ENCODE measurements at regions not wholly inside any gene's neighbourhood (a gene's known extent, or its start where the extent isn't known, plus 50 kb on each side); places are given as distances from the start of the nearest gene placed in this dataset.

DNA sequence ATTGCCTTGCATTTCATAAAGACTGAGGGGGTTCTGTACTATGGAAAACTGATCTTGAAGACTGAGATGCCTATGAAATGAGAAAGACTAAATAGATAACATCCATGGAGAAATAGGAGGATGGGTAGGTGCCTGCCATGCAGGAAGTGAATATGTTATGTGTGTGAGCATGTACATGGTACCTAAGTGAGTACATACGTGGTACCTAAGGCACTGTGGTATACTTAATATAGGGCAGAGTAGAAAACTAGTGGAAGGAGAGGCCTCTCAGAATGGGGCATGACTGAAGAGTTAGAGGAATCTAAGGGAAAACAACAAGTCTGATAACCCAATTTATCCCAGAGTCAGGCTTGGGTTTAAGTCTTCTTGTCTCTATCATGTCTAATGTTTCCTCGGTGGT, 161.8 kb upstream of the DCN start:
- DNase-seq, result no peak
- H3K4me1 ChIP-seq, result no peaks in the 10 kb centered on the region
- 79 to 94% (median 82%) methylated on average over 2 of the region's 2 CpGs for WGBS, 5 donors
- no peak overlapping the region for H3K27ac ChIP-seq
- H3K27me3 ChIP-seq (replicated peaks in 1 of 7), result no peaks in the 10 kb centered on the region
- intact Hi-C loops (cut with DNase I; ENCODE audit: low total_unique reads), result no loop called here
- no peaks in the 10 kb centered on the region for H3K9me3 ChIP-seq
- no peak overlapping the region for H3K4me3 ChIP-seq
- no peaks in the 10 kb centered on the region for H3K36me3 ChIP-seq
- TF ChIP-seq POLR2AphosphoS5 (IDR thresholded peaks at IDR 0.05), result no peak
- no peak for TF ChIP-seq POLR2A (IDR thresholded peaks at IDR 0.05)
- TF ChIP-seq CTCF (IDR thresholded peaks at IDR 0.05 in 8 of 11, conservative IDR thresholded peaks at IDR 0.05 in 3 of 11), result no peak

GRCh38 chr12:91343010-91343409, 160.4 kb upstream of the DCN start:
- H3K4me3 ChIP-seq, result no peak overlapping the region
- TF ChIP-seq POLR2A (IDR thresholded peaks at IDR 0.05), result no peak
- TF ChIP-seq CTCF (IDR thresholded peaks at IDR 0.05 in 8 of 11, conservative IDR thresholded peaks at IDR 0.05 in 3 of 11), result no peak
- TF ChIP-seq POLR2AphosphoS5 (IDR thresholded peaks at IDR 0.05), result no peak
- H3K9me3 ChIP-seq, result no peaks in the 10 kb centered on the region
- H3K27me3 ChIP-seq (replicated peaks in 1 of 7), result no peaks in the 10 kb centered on the region
- no peak overlapping the region for H3K27ac ChIP-seq
- intact Hi-C loops (cut with DNase I; ENCODE audit: low total_unique reads), result no loop called here
- no peak for DNase-seq
- WGBS, 5 donors, result 76 to 91% (median 86%) methylated on average over 2 of the region's 2 CpGs
- no peaks in the 10 kb centered on the region for H3K4me1 ChIP-seq
- H3K36me3 ChIP-seq, result no peaks in the 10 kb centered on the region

DNA sequence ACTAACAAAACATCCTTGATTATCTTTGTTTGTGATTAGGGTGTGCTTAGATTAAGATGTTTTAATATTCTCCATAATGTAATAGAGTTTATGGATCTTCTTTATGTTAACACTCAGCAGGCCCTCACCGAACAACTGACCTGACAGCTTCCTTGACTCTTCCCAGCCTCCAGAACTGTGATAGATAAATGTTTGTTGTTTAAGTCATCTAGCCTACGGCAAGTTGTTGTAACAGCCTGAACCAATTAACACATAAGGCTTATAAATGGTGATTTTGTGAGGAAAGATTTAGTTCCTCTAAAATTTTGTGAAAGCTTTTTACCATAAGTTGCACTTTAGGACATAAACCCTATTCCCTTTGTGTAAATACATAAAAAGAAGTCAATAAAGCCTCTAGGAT, 156.5 kb upstream of the DCN start:
- H3K4me3 ChIP-seq, result no peak overlapping the region
- no peak overlapping the region for H3K27ac ChIP-seq
- H3K36me3 ChIP-seq, result no peaks in the 10 kb centered on the region
- DNase-seq, result no peak
- WGBS, 5 donors, result 77 to 95% (median 89%) methylated on average over 2 of the region's 2 CpGs
- intact Hi-C loops (cut with DNase I; ENCODE audit: low total_unique reads), result no loop called here
- no peaks in the 10 kb centered on the region for H3K4me1 ChIP-seq
- H3K9me3 ChIP-seq, result no peaks in the 10 kb centered on the region
- TF ChIP-seq POLR2A (IDR thresholded peaks at IDR 0.05), result no peak
- no peak for TF ChIP-seq POLR2AphosphoS5 (IDR thresholded peaks at IDR 0.05)
- TF ChIP-seq CTCF (IDR thresholded peaks at IDR 0.05 in 8 of 11, conservative IDR thresholded peaks at IDR 0.05 in 3 of 11), result no peak
- no peaks in the 10 kb centered on the region for H3K27me3 ChIP-seq (replicated peaks in 1 of 7)

DNA sequence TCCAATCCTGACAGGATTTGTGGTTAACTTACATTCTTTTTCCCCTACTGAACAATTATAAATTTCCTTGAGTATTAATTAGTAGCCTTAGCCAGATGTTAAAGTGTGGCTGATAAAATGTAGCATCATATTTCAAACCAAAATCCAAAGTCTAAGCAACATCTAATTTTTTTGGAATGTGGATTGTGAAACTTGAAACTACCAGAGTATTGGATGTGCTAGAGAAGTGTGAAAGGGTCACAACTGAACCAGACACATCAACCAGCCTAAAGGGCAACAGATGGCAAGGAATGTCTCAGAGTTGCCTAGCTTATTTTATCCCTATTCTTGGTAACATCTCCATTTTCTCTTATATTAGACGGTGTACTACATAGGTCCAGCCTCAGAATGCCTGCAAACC, 153.1 kb upstream of the DCN start:
- intact Hi-C loops (cut with DNase I; ENCODE audit: low total_unique reads), result no loop called here
- Histone ChIP-seq H3K27me3 (replicated peaks in 1 of 7) (no peaks in the 10 kb centered on the region), H3K4me1 (no peaks in the 10 kb centered on the region), H3K9me3 (no peaks in the 10 kb centered on the region), H3K4me3 (no peak overlapping the region), H3K27ac (no peak overlapping the region), H3K36me3 (no peaks in the 10 kb centered on the region)
- TF ChIP-seq POLR2A (IDR thresholded peaks at IDR 0.05) (no peak), CTCF (IDR thresholded peaks at IDR 0.05 in 8 of 11, conservative IDR thresholded peaks at IDR 0.05 in 3 of 11) (no peak), POLR2AphosphoS5 (IDR thresholded peaks at IDR 0.05) (no peak)
- 88 to 100% (median 92%) methylated on average over 1 of the region's 1 CpG for WGBS, 5 donors
- no peak for DNase-seq
